ENCODE measurements at regions not wholly inside any gene's neighbourhood (a gene's known extent, or its start where the extent isn't known, plus 50 kb on each side); places are given as distances from the start of the nearest gene placed in this dataset.

GRCh38 chr11:42542336-42542735 lies 769.5 kb upstream of the API5 start:
- ATAC-seq, result no peak
- no peaks in the 10 kb centered on the region for H3K4me1 Mint-ChIP-seq (ENCODE audit: low read depth in 2 of 2)

GRCh38 chr11:42543844-42544419 lies 767.9 kb upstream of the API5 start:
- DNase-seq (ENCODE audit: low spot score), result no peak
- H3K9me3 Mint-ChIP-seq, result peaks cover 11% of the 10 kb centered on the region

More at GRCh38 chr11:42542336-42542735, 769.5 kb upstream of the API5 start:
- no peak for DNase-seq (ENCODE audit: low spot score)
- no peaks in the 10 kb centered on the region for H3K27me3 Mint-ChIP-seq
- no peak overlapping the region for H3K27ac Mint-ChIP-seq
- H3K9me3 Mint-ChIP-seq, result peaks cover 9% of the 10 kb centered on the region
- H3K4me3 Mint-ChIP-seq, result no peak overlapping the region
- no peaks in the 10 kb centered on the region for H3K36me3 Mint-ChIP-seq

DNA sequence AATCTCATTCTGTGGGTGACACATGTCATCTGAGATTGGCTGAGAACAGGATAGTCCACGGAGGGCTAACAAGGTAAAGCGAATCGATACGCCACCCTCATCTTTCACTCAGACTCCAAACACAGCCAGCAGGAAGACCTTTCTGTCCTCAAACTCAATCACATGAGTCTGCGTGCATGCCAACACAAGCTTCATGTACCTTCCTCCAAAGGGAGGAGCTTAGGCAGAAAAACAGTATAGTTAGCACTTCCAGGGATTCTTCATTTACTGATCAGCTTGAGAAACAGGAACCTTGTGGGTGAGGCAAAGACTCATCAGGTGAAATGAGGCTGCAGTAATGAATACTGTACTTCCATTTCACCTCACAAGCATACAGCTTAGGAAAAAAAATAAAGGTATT lies 767.1 kb upstream of the API5 start:
- ATAC-seq (no peak), DNase-seq (ENCODE audit: low spot score) (no peak)
- no peaks in the 10 kb centered on the region for H3K4me1 Mint-ChIP-seq (ENCODE audit: low read depth in 2 of 2)
- H3K9me3 Mint-ChIP-seq, result peaks cover 12% of the 10 kb centered on the region
- no peak overlapping the region for H3K4me3 Mint-ChIP-seq
- H3K27me3 Mint-ChIP-seq, result no peaks in the 10 kb centered on the region
- H3K27ac Mint-ChIP-seq, result no peak overlapping the region
- H3K36me3 Mint-ChIP-seq, result no peaks in the 10 kb centered on the region

More at GRCh38 chr11:42543844-42544419, 767.9 kb upstream of the API5 start:
- Mint-ChIP-seq H3K36me3 (no peaks in the 10 kb centered on the region), H3K4me1 (ENCODE audit: low read depth in 2 of 2) (no peaks in the 10 kb centered on the region), H3K27me3 (no peaks in the 10 kb centered on the region), H3K4me3 (no peak overlapping the region), H3K27ac (no peak overlapping the region)
- ATAC-seq, result no peak

- Mint-ChIP-seq H3K4me1 (ENCODE audit: low read depth in 2 of 2) (no peaks in the 10 kb centered on the region), H3K27ac (no peak overlapping the region), H3K9me3 (peaks cover 12% of the 10 kb centered on the region), H3K27me3 (no peaks in the 10 kb centered on the region), H3K4me3 (no peak overlapping the region), H3K36me3 (no peaks in the 10 kb centered on the region)
- DNase-seq (ENCODE audit: low spot score) (no peak), ATAC-seq (no peak)
These were observed 765.8 kb upstream of the API5 start for GRCh38 chr11:42545954-42546353.

DNA sequence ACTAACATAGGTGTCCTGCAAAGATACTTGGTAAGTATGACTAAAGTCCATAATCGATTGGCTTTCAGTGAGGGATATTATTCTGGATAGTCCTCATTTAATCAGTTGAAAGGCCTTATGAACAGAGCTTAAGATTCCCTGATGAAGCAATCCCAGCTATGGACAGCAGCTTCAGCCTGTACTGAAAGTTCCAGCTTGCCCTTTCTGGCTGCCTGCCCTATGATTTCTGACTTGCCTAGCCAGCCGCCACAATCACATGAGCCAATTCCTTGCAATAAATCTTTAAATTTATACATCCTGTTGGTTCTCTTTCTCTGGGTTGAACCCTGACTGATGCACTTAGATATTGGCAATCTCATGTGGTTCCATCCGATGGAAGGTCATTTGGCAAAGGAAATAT lies 759.0 kb upstream of the API5 start:
- no peak overlapping the region for H3K4me3 Mint-ChIP-seq
- H3K27ac Mint-ChIP-seq, result no peak overlapping the region
- H3K4me1 Mint-ChIP-seq (ENCODE audit: low read depth in 2 of 2), result no peaks in the 10 kb centered on the region
- H3K9me3 Mint-ChIP-seq, result peaks cover 11% of the 10 kb centered on the region
- H3K27me3 Mint-ChIP-seq, result no peaks in the 10 kb centered on the region
- no peaks in the 10 kb centered on the region for H3K36me3 Mint-ChIP-seq
- DNase-seq (ENCODE audit: low spot score) (no peak), ATAC-seq (no peak)

DNA sequence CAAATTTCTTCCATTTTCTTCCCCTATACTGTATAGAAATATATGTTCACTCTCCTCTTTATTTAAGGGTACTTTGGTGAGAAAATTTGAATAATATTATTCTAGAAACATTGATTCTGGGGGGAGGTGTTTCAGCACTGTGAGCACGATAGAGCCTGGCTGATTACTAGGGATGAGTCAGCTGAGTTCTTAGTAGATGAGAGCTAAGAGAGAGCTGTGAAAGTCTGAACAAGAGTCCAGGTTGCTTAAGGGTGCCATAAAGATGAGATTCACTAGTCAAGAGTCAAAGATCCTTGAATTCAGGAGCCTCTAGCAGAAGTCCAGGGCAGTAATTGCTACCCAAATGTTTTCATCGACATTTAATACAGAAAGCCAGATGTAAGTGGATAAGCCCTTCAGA lies 756.6 kb upstream of the API5 start:
- Mint-ChIP-seq H3K27me3 (no peaks in the 10 kb centered on the region), H3K36me3 (no peaks in the 10 kb centered on the region), H3K27ac (no peak overlapping the region), H3K4me1 (ENCODE audit: low read depth in 2 of 2) (no peaks in the 10 kb centered on the region), H3K9me3 (peaks cover 12% of the 10 kb centered on the region), H3K4me3 (no peak overlapping the region)
- DNase-seq (ENCODE audit: low spot score) (no peak), ATAC-seq (no peak)

DNA sequence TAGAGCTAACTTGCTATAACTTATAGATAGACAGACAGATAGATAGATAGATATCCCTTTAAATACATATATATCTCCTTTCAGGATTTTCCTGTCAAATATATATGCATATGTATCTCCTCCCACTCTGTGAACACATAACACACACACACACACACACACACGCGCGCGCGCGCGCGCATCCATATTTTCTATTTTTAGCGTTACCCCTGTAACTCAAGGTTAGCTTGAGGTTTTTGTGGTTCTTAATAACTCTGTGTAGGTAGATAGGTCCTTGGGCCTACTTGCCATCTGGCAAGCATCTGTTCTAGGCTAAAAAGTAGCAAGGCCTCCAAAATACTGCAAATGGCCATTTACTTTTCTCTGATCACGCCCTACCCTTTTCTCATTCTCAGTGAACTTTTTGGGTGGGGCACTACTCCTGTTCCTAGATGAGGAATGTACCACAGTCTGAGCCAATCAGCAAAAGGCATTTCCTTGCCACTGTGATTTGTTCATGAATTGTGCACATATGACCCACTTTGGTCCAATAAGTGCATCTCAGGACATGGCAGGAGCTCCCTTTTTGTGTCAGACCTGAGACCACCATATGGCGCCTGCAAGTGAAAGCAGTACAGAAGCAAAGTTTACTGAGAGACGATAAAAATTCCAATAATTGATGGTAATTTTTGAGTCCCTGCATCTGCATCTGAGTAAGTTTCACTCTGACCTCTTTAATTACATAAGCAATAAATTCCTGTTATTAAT lies 740.5 kb upstream of the API5 start:
- no peaks in the 10 kb centered on the region for H3K36me3 Mint-ChIP-seq
- no peak overlapping the region for H3K27ac Mint-ChIP-seq
- H3K27me3 Mint-ChIP-seq, result no peaks in the 10 kb centered on the region
- H3K4me1 Mint-ChIP-seq (ENCODE audit: low read depth in 2 of 2), result no peaks in the 10 kb centered on the region
- ATAC-seq (no peak), DNase-seq (ENCODE audit: low spot score) (no peak)
- H3K4me3 Mint-ChIP-seq, result no peak overlapping the region
- H3K9me3 Mint-ChIP-seq, result peaks cover 6% of the 10 kb centered on the region

DNA sequence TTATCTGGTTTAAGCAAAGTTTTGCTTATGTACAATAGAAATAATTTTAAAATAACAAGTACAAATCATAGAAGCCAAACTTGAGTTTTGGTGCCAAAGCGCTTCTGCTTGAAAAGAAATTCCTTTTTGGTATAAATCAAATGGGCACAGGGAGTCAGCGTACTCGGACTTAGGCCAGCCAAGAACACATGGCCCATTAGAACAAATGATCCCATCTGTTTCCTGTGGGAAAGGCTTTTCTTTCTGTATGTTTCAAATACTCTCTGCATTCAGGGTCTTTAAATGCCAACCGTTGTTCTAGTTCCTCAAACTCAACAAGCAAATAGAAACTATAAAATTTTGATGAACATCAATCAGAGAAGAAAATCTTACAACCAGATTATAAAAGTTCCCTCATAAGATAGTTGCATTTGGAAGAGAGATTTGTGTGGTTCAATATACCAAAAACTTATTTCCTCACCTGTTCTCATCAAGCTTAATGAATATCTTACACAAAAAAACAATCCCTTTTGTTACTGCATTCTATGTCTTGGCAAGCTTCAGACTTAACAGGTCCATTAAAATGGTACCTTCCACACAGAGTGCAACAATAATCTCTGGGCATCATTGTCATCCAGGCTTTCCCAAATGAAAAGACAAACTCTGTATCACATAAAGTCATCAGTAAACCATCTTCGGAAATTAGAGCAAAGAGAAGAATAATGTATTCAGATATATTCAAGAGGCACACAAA lies 739.8 kb upstream of the API5 start:
- H3K9me3 Mint-ChIP-seq, result peaks cover 6% of the 10 kb centered on the region

DNA sequence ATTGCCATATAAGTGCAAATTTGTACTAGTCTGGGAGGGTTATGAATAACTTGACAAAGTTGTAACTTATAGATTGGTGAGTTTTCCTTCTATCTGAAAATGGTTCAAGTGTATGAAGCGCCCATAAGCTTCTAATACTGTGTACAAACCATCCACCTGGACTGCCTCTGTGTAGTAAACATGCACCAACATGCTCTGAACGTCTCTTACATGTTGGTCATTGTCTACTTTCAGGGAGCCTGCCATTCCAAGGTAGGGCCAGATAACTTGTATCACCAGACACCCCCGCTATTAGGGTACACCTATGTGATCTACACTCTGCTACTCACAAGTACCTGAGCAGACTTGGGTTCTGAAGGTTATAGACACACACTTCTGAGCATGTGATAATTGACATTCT lies 735.5 kb upstream of the API5 start:
- DNase-seq (ENCODE audit: low spot score) (no peak), ATAC-seq (no peak)
- Mint-ChIP-seq H3K4me1 (ENCODE audit: low read depth in 2 of 2) (no peaks in the 10 kb centered on the region), H3K4me3 (no peak overlapping the region), H3K27me3 (no peaks in the 10 kb centered on the region), H3K9me3 (peaks cover 18% of the 10 kb centered on the region), H3K27ac (no peak overlapping the region), H3K36me3 (no peaks in the 10 kb centered on the region)

More for the DNA sequence above, 739.8 kb upstream of the API5 start:
- ATAC-seq, result no peak
- H3K36me3 Mint-ChIP-seq, result no peaks in the 10 kb centered on the region
- H3K27ac Mint-ChIP-seq, result no peak overlapping the region
- H3K27me3 Mint-ChIP-seq, result no peaks in the 10 kb centered on the region
- no peak overlapping the region for H3K4me3 Mint-ChIP-seq
- no peak for DNase-seq (ENCODE audit: low spot score)
- H3K4me1 Mint-ChIP-seq (ENCODE audit: low read depth in 2 of 2), result no peaks in the 10 kb centered on the region

DNA sequence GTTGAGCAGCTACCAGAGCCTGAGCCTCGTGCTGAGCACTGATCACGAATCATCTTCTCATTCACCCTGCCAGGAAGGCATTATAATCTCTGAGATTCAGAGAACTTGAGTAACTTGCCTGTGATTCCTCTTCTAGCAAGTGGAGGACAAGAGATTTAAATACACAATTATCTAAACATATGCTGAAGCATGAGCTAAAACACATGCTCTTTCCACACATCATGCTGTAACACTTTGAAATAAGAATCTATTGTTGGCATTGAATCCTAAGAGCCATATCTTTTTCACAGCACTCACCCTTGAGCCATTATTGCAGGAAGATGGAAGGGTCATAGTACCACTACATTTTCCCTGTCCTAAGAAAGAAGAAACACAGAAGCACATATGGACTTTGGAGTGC lies 722.5 kb upstream of the API5 start:
- H3K4me1 Mint-ChIP-seq (ENCODE audit: low read depth in 2 of 2), result no peaks in the 10 kb centered on the region
- no peaks in the 10 kb centered on the region for H3K36me3 Mint-ChIP-seq
- no peak overlapping the region for H3K27ac Mint-ChIP-seq
- DNase-seq (ENCODE audit: low spot score) (no peak), ATAC-seq (no peak)
- peaks cover 18% of the 10 kb centered on the region for H3K9me3 Mint-ChIP-seq
- H3K27me3 Mint-ChIP-seq, result no peaks in the 10 kb centered on the region
- H3K4me3 Mint-ChIP-seq, result no peak overlapping the region

DNA sequence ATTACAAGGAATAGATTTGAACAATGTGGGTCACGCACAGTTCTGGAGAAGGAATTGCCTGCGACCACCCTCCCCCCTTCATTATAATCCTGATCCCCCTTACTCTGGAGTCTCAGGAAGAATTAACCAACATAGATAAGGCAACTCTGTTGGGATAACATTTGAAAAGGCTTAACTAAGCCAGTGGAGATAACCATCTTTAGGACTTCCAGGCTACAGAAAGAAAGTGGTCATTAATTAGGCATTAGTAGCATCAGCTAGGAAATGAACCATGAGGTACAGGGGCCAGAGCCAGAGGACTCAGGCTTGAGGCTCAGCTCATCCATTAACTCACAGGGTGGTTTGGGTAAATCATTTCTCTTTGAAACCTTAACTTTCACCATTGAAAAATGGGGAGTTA lies 720.0 kb upstream of the API5 start:
- H3K9me3 Mint-ChIP-seq, result peaks cover 18% of the 10 kb centered on the region
- no peak for DNase-seq (ENCODE audit: low spot score)
- no peak for ATAC-seq
- H3K27ac Mint-ChIP-seq, result no peak overlapping the region
- no peaks in the 10 kb centered on the region for H3K36me3 Mint-ChIP-seq
- H3K4me1 Mint-ChIP-seq (ENCODE audit: low read depth in 2 of 2), result no peaks in the 10 kb centered on the region
- no peak overlapping the region for H3K4me3 Mint-ChIP-seq
- no peaks in the 10 kb centered on the region for H3K27me3 Mint-ChIP-seq

GRCh38 chr11:42593441-42593840 lies 718.4 kb upstream of the API5 start:
- ATAC-seq (no peak), DNase-seq (ENCODE audit: low spot score) (no peak)
- Mint-ChIP-seq H3K27ac (no peak overlapping the region), H3K9me3 (peaks cover 14% of the 10 kb centered on the region), H3K36me3 (no peaks in the 10 kb centered on the region), H3K27me3 (no peaks in the 10 kb centered on the region), H3K4me1 (ENCODE audit: low read depth in 2 of 2) (no peaks in the 10 kb centered on the region), H3K4me3 (no peak overlapping the region)

DNA sequence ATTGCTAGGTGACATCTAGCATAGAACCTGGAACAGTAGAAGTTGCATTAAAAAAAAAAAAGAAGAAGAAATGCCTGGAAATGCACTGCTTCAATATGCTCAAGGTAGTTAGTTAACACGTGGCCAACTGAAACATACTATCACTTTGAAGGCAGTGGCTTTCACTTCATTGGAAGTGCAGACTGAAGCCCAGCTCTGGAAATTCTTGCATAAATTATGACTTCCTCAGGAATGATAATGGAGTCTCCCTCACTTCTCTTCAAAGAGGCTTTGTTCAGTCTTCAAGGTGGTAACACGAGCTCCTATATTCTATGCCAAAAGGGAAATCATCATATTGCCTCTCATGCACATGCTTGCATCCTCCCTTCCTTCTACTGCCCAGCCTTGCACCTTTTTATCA lies 715.9 kb upstream of the API5 start:
- no peak for DNase-seq (ENCODE audit: low spot score)
- Mint-ChIP-seq H3K9me3 (peaks cover 10% of the 10 kb centered on the region), H3K27ac (no peak overlapping the region), H3K36me3 (no peaks in the 10 kb centered on the region), H3K4me3 (no peak overlapping the region), H3K4me1 (ENCODE audit: low read depth in 2 of 2) (no peaks in the 10 kb centered on the region), H3K27me3 (no peaks in the 10 kb centered on the region)
- no peak for ATAC-seq

GRCh38 chr11:42596576-42597145 lies 715.1 kb upstream of the API5 start:
- no peak overlapping the region for H3K4me3 Mint-ChIP-seq
- no peaks in the 10 kb centered on the region for H3K27me3 Mint-ChIP-seq
- H3K36me3 Mint-ChIP-seq, result no peaks in the 10 kb centered on the region
- peaks cover 10% of the 10 kb centered on the region for H3K9me3 Mint-ChIP-seq
- ATAC-seq (no peak), DNase-seq (ENCODE audit: low spot score) (no peak)
- H3K27ac Mint-ChIP-seq, result no peak overlapping the region
- no peaks in the 10 kb centered on the region for H3K4me1 Mint-ChIP-seq (ENCODE audit: low read depth in 2 of 2)

Measured in natural killer cell treated with Interleukin-12 subunit alpha and Interleukin-12 subunit beta and Interleukin-15 and Interleukin-18, amount 100 ng/mL, for 72 hours (primary cell).